ENCODE measurements at regions not wholly inside any gene's neighbourhood (a gene's known extent, or its start where the extent isn't known, plus 50 kb on each side); places are given as distances from the start of the nearest gene placed in this dataset.

DNA sequence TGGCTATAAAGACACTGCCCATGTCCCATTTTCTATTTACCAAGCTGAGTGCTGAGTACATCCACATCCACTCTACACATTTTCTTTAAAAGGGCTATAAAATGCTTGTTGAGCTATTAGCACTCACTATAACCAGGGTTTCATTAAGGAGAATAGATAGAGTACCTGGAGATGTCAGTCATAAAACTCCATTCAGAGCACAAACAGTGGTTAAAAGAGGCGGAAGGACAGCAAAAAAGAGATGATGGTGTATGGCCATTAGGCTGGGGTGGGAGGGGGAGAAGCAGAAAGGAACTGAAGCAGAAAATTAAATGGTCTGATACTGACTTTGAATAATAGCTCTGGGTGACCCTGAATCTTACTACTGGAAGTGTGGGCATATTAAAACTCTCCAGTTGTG, 609.9 kb upstream of the MAP3K7 start:
- TF ChIP-seq, protein P1, sequence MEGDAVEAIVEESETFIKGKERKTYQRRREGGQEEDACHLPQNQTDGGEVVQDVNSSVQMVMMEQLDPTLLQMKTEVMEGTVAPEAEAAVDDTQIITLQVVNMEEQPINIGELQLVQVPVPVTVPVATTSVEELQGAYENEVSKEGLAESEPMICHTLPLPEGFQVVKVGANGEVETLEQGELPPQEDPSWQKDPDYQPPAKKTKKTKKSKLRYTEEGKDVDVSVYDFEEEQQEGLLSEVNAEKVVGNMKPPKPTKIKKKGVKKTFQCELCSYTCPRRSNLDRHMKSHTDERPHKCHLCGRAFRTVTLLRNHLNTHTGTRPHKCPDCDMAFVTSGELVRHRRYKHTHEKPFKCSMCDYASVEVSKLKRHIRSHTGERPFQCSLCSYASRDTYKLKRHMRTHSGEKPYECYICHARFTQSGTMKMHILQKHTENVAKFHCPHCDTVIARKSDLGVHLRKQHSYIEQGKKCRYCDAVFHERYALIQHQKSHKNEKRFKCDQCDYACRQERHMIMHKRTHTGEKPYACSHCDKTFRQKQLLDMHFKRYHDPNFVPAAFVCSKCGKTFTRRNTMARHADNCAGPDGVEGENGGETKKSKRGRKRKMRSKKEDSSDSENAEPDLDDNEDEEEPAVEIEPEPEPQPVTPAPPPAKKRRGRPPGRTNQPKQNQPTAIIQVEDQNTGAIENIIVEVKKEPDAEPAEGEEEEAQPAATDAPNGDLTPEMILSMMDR (IDR thresholded peaks at IDR 0.05), result no peak
- TF ChIP-seq POLR2A (IDR thresholded peaks at IDR 0.05) (no peak), POLR2AphosphoS5 (IDR thresholded peaks at IDR 0.05) (no peak)

Measured in breast epithelium (tissue), 3 donors.